ENCODE measurements at regions not wholly inside any gene's neighbourhood (a gene's known extent, or its start where the extent isn't known, plus 50 kb on each side); places are given as distances from the start of the nearest gene placed in this dataset.

GRCh38 chrX:69027181-69028005 is 137.9 kb downstream of the PJA1 start:
- no peak for DNase-seq (ENCODE audit: low spot score)

DNA sequence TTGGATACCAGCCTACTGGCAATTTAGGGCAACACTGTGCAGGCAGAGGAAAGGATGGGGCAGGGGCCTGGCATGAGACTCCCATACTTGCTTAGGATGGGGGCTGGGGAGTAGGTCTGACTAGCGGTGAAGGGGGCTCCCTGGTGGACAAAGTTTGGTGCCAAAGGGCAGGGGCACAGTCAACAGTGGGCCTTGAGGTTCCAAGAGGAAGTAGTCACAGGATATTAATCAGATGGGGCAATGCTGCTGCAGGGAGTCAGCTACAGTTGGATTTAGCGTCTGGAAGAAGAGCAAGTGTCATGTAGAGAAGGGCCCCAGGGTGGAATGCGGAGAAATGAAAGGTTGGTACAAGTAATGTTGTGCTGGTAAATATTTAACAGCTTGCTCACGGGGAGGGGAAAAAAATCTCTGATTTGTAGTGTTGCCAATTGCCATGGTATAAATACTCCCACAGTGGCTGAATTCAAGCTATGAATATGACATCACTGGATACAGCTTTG is 139.4 kb downstream of the PJA1 start:
- DNase-seq (ENCODE audit: low spot score): peak; percentile 12

GRCh38 chrX:69024931-69025330 is 140.3 kb downstream of the PJA1 start:
- DNase-seq (ENCODE audit: low spot score): peak; percentile 5

DNA sequence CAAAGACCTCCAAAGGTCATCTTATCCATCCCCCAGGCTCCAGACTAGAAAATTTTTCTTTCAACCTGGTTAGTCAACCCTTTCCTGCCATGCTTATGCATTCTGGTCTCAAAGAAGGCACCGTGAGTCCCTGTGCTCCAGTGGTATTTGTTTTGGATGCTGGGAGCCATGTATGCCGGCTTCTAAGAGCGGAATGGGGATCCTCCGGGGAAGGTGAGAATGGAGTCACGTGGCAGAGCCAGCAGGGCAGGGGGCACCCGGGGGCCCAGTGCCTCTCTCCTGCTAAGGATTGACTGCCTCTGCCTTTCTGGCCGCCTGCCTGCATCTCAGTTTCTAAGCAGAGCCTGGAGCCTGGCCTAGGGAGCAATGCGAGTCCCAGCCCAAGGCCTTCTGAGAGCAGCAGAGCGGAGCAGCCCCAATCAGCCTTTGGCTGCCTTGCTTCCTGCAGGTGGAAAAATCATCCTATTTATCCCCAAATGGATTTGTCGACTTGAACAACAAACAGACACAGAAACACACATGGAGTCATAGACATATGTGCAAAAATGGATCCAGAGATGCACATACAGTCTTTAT is 141.0 kb downstream of the PJA1 start:
- no peak for DNase-seq (ENCODE audit: low spot score)

GRCh38 chrX:69022430-69022829 is 142.8 kb downstream of the PJA1 start:
- no peak for DNase-seq (ENCODE audit: low spot score)

- no peak for DNase-seq (ENCODE audit: low spot score)
Observed at GRCh38 chrX:69021141-69021960, 143.9 kb downstream of the PJA1 start.

DNA sequence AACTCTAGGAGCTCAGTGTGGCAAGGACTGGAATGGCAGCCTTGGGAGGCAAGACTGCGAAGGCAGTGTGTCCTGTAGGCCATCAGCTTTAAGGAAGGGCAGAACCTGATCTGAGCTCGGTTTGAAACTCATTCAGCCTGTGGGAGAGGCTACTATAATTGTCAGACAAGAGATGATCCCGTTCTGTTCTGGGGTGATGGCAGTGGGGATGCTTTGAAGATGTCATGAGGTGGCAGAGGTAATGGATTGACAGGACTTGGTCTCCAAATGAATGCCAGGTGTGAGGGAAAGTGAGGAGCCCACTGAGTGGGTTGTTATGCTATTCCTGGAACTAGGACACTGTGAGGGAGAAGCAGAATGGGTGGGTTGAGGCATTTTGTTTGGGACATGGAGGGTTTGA is 144.9 kb downstream of the PJA1 start:
- DNase-seq (ENCODE audit: low spot score): no peak

DNA sequence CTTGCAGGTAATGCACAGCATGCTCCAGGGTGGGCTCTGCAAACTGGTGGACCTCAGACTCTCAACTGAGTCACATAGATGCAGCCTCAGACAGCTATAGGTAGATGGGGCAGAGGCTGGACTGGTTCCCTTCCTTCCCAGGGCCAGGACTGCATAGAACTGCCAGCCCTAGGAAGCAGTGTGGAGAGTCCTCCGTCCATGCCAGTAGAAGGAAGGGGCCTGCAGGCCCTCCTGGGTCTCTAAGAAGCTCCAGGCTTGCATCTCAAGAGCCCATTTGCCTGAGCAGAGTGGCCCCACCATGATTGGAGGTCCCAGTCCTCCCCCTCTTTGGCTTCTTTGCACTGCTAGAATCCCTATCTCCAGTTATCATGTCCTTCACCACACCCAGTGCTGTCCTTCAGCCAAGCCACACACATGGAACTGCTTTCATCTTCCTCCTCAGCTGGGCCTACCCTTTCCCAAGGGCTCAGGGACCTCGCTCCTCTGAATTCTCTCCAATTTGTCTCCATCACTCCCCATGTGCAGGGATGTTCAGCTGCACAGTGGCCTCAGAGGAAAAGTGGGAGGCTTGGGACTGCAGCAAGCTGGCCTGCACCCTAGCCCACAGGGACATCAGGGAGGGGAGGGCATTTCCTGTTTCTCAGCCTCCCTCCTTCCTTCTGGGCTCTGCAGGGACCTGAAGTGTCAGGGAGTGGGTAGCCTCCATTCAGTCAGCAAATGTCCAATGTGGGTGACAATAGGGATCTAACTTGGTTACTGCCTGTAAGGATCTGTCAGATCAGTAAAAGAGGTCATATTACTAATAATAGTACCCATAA is 146.0 kb downstream of the PJA1 start:
- no peak for DNase-seq (ENCODE audit: low spot score)

GRCh38 chrX:69018416-69019072 is 146.7 kb downstream of the PJA1 start:
- DNase-seq (ENCODE audit: low spot score): no peak

DNA sequence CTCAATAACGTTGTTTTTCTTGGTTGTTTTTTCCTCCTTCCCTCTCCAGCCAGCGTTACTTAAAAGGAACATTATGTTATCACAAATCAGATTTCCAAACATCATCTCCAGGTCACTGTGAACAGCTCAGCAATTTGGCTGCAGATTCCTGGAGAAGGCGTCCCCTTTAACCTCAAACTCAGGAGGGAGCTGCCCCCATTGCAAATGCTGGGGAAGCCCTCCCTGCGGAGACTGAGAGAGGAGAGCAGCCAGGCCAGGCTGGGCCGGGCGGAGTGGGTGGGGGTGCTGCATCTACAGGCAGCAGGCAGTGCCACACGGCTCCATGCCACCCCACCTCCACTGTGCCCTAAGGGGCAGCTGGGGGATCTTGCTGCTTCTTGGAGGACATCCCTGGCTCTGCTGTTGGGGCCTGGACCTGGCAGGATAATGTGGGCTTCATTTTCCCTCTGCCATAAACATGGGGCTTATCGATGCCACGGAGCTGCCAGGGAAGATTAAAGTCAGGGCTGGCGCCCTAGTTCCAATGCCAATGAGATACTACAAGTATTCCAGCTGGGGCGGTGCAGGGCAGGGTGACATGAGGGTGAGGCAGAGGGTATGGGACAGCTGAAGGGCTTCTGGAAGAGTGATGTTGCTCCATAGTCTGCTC is 148.8 kb downstream of the PJA1 start:
- DNase-seq (ENCODE audit: low spot score): no peak

GRCh38 chrX:69015564-69016292 is 149.5 kb downstream of the PJA1 start:
- DNase-seq (ENCODE audit: low spot score): no peak

GRCh38 chrX:69015156-69015555 is 150.1 kb downstream of the PJA1 start:
- no peak for DNase-seq (ENCODE audit: low spot score)

GRCh38 chrX:69014200-69014599 is 151.1 kb downstream of the PJA1 start:
- DNase-seq (ENCODE audit: low spot score): no peak

- DNase-seq (ENCODE audit: low spot score): no peak
Observed at GRCh38 chrX:69010339-69010738, 154.9 kb downstream of the PJA1 start.

DNA sequence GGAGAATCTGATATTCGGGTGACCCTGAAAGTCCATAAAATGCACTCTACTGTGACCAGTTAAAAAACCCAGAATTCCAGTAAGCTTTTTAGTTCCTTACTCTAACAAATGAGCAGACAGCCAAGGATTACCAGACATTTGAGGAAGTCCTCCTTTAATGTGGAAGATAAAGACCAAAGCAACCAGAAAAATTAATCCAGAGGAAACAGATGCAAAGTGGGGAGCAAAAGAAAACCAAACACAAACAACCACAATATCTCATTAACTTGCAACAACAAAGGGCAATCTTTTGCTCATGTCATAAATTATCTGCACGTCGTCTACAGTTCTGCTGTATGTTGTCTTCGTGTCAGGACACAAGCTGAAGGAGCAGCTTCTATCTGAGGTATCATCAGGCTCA is 164.4 kb downstream of the PJA1 start:
- no peak for DNase-seq (ENCODE audit: low spot score)

DNA sequence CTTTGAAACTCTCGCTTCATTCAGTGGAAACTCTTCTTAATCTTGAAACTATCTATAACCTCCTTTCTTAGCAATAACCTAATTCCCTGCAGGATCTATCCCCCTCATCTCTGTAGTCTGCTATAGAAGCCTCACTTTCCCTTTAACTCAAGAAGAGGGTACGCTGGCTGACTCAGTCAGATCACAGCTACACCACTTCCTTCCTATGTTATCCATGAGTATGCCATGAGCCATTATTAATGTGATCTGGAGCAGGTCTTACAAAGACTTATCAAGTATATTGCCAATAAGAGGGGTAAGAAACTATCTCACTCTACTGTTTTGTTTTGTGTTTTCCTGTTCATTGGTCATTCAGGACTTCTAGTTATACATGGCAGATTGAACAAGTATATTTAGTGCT is 165.3 kb downstream of the PJA1 start:
- no peak for DNase-seq (ENCODE audit: low spot score)

DNA sequence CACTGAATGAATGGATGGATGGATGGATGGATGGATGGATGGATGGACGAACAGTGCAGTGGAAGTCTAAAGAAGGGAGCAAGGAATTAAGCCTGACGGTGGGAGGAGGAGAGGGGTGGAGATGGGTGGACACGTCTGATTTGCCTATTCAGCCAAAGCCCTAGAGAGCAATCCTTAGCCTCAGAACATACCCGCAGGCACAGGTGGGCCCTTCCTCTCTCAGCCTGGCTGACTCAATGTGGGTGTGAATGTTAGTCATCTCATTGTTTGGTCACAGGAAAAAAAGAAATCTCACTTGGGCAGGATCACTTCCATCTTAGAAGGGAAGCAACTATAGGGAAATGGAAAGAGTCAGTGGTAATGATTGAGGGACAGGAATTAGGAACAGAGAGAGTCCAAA is 165.9 kb downstream of the PJA1 start:
- peak; percentile 73 for DNase-seq (ENCODE audit: low spot score)

GRCh38 chrX:68998716-68999115 is 166.5 kb downstream of the PJA1 start:
- DNase-seq (ENCODE audit: low spot score): peak; percentile 1

GRCh38 chrX:68997911-68998310 is 167.3 kb downstream of the PJA1 start:
- DNase-seq (ENCODE audit: low spot score): no peak

DNA sequence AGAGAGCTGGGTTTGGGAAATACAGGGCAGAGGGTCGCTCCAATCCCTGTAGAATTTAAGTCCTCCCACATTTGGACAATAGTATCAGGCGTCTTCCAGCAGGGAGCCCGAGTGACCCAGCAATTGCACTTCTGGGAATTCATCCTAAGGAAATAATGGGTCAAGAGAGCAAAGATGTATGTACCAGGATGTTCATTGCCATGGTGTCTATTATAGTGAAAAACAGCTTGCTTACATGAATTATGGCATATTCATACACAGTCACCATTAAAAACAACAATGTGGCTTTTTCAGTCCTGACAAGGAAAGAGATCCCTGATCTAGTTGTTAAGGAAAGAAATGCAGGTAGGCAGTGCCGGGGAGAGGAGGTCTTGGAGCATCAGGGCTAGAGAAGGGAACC is 167.7 kb downstream of the PJA1 start:
- no peak for DNase-seq (ENCODE audit: low spot score)
